Hematopoietic multipotent progenitor cell treated with erythropoietin and hydrocortisone succinate and interleukin-3 and kit ligand, for 8 days (in vitro differentiated cells): ENCODE measurements at regions not wholly inside any gene's neighbourhood (a gene's known extent, or its start where the extent isn't known, plus 50 kb on each side); places are given as distances from the start of the nearest gene placed in this dataset.
"Not testable (repeated sequence)": the region's sequence is repeated elsewhere in the genome, so short reads cannot be mapped to it uniquely, and the experiment has no call there.

Experiments
- DNase-seq: peaks from one replicate; pipeline ENCODE4 v3.0.0-alpha.2; 2015

- DNase-seq: no peak
Measured at GRCh38 chr18:64806691-64807090, 657.8 kb upstream of the LINC00305 start.

DNA sequence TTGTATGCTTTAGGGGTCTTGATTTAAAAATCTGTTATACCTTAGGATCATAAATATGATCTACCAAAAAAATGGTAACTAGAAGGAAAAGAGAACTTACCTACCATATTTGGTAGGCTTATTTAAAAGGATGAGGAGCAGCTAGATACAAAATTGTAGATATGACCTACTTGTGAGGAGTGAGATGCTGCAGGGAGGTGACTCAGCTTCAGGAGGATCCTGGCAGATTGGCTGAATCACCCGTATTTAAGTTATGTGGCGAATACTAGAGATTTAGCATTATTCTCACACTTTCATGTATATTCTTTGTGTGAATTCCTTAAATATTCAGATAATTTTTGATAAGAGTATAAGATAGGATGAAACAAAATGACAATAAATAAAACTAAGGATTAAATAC is 657.3 kb upstream of the LINC00305 start:
- no peak for DNase-seq

- DNase-seq: no peak
Measured at GRCh38 chr18:64803471-64803870, 654.6 kb upstream of the LINC00305 start.

DNA sequence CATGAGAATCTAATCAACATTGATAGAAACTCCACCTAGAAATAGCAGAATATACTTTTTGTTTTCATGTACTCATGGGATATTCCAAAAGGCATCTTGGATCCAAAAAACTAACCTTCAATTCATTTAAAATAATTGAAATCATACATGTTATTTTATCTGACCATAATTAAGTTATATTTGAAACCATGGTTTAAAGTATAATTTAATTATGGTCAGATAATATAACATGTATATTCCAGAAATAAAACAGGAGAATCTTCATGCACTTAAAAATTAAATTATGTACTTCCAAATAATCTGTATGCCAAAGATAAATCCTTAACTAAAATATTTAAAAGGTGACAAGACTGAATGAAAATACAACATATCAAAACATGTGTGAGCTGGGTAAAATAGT is 651.3 kb upstream of the LINC00305 start:
- DNase-seq: no peak

GRCh38 chr18:64799376-64799775 is 650.5 kb upstream of the LINC00305 start:
- no peak for DNase-seq

DNA sequence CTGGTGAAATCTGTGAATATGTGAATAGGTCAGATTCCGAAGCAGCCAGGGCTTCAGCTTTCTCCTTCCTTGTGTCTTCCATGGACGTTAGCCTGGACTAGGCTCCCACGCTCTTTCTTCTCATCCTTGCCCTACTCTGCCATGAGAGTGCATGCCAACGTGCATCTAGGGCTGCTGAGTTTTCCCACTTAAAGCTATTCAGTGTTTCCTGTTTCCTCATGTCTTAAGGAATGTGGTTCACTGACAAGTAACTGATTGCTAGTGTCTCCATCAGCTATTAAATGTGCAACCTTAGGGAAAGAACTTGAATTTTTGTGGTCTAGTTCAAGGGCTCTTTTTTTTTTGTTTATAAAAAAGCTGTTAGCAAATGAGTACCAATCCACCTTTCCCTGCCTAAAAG is 642.3 kb upstream of the LINC00305 start:
- DNase-seq: no peak

- no peak for DNase-seq
Measured at GRCh38 chr18:64785686-64786085, 636.8 kb upstream of the LINC00305 start.

GRCh38 chr18:64777556-64777955 is 628.7 kb upstream of the LINC00305 start:
- no peak for DNase-seq

GRCh38 chr18:64765908-64766307 is 617.0 kb upstream of the LINC00305 start:
- DNase-seq: no peak

GRCh38 chr18:64752707-64753106 is 603.8 kb upstream of the LINC00305 start:
- DNase-seq: no peak

- DNase-seq: no peak
Measured at GRCh38 chr18:64749884-64750283, 601.0 kb upstream of the LINC00305 start.

GRCh38 chr18:64747803-64748202 is 598.9 kb upstream of the LINC00305 start:
- DNase-seq: no peak

GRCh38 chr18:64742898-64743297 is 594.0 kb upstream of the LINC00305 start:
- DNase-seq: no peak

- no peak for DNase-seq
Measured at GRCh38 chr18:64734063-64734462, 585.2 kb upstream of the LINC00305 start.

- DNase-seq: not testable (repeated sequence)
Measured at GRCh38 chr18:64725657-64726056, 576.8 kb upstream of the LINC00305 start.

- DNase-seq: no peak
Measured at GRCh38 chr18:64720781-64721464, 572.0 kb upstream of the LINC00305 start.

GRCh38 chr18:64718808-64719207 is 569.9 kb upstream of the LINC00305 start:
- DNase-seq: no peak

DNA sequence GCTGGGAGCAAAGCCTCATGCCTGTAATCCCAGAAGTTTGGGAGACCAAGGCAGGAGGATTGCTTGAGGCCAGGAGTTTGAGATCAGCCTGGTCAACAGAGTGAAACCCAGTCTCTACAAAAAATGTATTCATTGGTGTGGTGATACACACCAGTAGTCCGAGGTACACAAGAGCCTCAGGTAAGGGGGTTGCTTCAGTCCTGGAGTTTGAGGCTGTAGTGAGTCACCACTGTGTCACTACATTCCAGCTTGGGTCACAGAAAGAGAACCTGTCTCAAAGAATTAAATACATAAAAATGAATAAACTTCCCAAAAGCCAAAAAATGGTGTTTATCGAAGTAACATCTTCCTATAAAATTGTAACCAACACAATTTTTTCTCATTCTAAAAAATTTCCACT is 568.1 kb upstream of the LINC00305 start:
- DNase-seq: no peak

DNA sequence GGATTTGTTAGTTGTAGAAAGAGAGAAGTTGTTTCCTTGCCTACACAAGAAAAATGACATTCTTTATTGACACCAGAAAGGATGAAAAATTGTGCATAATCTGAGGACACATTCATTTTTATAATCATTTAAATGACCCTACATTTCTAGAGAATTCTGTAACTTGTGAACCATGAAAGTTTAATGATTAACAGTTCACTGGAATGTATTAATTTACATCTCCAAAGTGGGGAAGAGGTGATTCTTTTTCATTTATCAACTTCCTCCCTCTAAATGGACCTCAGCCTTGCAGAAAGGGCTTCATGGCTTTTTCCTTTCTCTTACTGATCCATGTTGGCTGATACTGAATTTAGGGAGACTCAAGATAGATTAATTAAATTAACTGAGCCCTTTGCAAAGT is 565.2 kb upstream of the LINC00305 start:
- no peak for DNase-seq

- DNase-seq: no peak
Measured at GRCh38 chr18:64713284-64713683, 564.4 kb upstream of the LINC00305 start.

DNA sequence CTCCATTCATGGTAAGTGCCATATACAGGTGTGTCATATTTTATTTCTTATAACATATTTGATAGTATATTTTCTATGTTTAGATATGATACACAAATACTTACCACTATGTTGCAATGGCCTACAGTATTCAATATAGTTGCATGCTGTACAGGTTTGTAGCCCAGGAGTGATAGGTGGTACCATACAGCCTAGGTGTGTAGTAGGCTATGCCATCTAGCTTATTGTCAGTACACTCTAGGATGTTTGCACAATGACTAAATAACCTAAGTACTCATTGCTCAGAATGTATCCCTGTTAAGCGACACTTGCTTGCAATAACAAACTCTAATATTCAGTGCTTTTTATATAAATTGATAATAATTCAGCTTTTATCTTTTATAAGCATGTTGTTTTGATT is 563.1 kb upstream of the LINC00305 start:
- DNase-seq: no peak

GRCh38 chr18:64710105-64710861 is 561.4 kb upstream of the LINC00305 start:
- no peak for DNase-seq

- DNase-seq: no peak
Measured at GRCh38 chr18:64707052-64707451, 558.2 kb upstream of the LINC00305 start.

- DNase-seq: no peak
Measured at GRCh38 chr18:64699081-64699480, 550.2 kb upstream of the LINC00305 start.
